ENCODE measurements at regions not wholly inside any gene's neighbourhood (a gene's known extent, or its start where the extent isn't known, plus 50 kb on each side); places are given as distances from the start of the nearest gene placed in this dataset.

GRCh38 chr5:5688925-5689310 lies 266.4 kb downstream of the ICE1 start:
- TF ChIP-seq CTCF (IDR thresholded peaks at IDR 0.05; ENCODE audit: extremely low read depth in 1 of 2, insufficient read depth in 1 of 2, low read depth in 1 of 2, low read length in 2 of 2), result no peak
- TF ChIP-seq MYC (IDR thresholded peaks at IDR 0.05; ENCODE audit: low read depth, low read length), result no peak
